ENCODE measurements at regions not wholly inside any gene's neighbourhood (a gene's known extent, or its start where the extent isn't known, plus 50 kb on each side); places are given as distances from the start of the nearest gene placed in this dataset.

GRCh38 chrX:79511799-79512198 is 144.7 kb upstream of the ITM2A start:
- H3K36me3 ChIP-seq = no peaks in the 10 kb centered on the region
- intact Hi-C loops (cut with DNase I; ENCODE audit: low total_unique reads) = no loop called here
- TF ChIP-seq POLR2AphosphoS5 (IDR thresholded peaks at IDR 0.05) = no peak
- TF ChIP-seq CTCF (IDR thresholded peaks at IDR 0.05 in 8 of 11, conservative IDR thresholded peaks at IDR 0.05 in 3 of 11) = no peak
- TF ChIP-seq POLR2A (IDR thresholded peaks at IDR 0.05) = no peak
- no peaks in the 10 kb centered on the region for H3K9me3 ChIP-seq
- no peaks in the 10 kb centered on the region for H3K27me3 ChIP-seq (replicated peaks in 1 of 7)
- H3K4me1 ChIP-seq = no peaks in the 10 kb centered on the region
- H3K4me3 ChIP-seq = no peak overlapping the region
- DNase-seq = no peak
- no peak overlapping the region for H3K27ac ChIP-seq
- 54 to 96% (median 81%) methylated on average over 1 of the region's 1 CpG for WGBS, 5 donors

- 53 to 77% (median 66%) methylated on average over 2 to 3 of the region's 3 CpGs for WGBS, 5 donors
- no peak overlapping the region for H3K27ac ChIP-seq
- no peak for DNase-seq
- no peaks in the 10 kb centered on the region for H3K27me3 ChIP-seq (replicated peaks in 1 of 7)
- no peaks in the 10 kb centered on the region for H3K4me1 ChIP-seq
- no peak for TF ChIP-seq POLR2AphosphoS5 (IDR thresholded peaks at IDR 0.05)
- no peak for TF ChIP-seq CTCF (IDR thresholded peaks at IDR 0.05 in 8 of 11, conservative IDR thresholded peaks at IDR 0.05 in 3 of 11)
- TF ChIP-seq POLR2A (IDR thresholded peaks at IDR 0.05) = no peak
- intact Hi-C loops (cut with DNase I; ENCODE audit: low total_unique reads) = no loop called here
- no peaks in the 10 kb centered on the region for H3K36me3 ChIP-seq
- peaks cover 0 to 15% (median 2%) of the 10 kb centered on the region in 8 donors for H3K9me3 ChIP-seq
- no peak overlapping the region for H3K4me3 ChIP-seq
These were observed 138.9 kb upstream of the ITM2A start for GRCh38 chrX:79506001-79506400.

GRCh38 chrX:79482686-79483085 is 115.6 kb upstream of the ITM2A start:
- 82 to 99% (median 93%) methylated on average over 7 of the region's 7 CpGs for WGBS, 5 donors
- DNase-seq = no peak

GRCh38 chrX:79477691-79478090 is 110.6 kb upstream of the ITM2A start:
- no peak for DNase-seq
- intact Hi-C loops (cut with DNase I; ENCODE audit: low total_unique reads) = no loop called here
- Histone ChIP-seq H3K27me3 (replicated peaks in 1 of 7) (peaks cover 0 to 11% (median 0%) of the 10 kb centered on the region in 7 donors), H3K4me3 (no peak overlapping the region), H3K36me3 (no peaks in the 10 kb centered on the region), H3K4me1 (no peaks in the 10 kb centered on the region), H3K27ac (no peak overlapping the region), H3K9me3 (no peaks in the 10 kb centered on the region)
- WGBS, 5 donors = 64 to 84% (median 77%) methylated on average over 3 of the region's 3 CpGs
- no peak for TF ChIP-seq POLR2AphosphoS5 (IDR thresholded peaks at IDR 0.05)
- no peak for TF ChIP-seq POLR2A (IDR thresholded peaks at IDR 0.05)
- TF ChIP-seq CTCF (IDR thresholded peaks at IDR 0.05 in 8 of 11, conservative IDR thresholded peaks at IDR 0.05 in 3 of 11) = no peak

More at GRCh38 chrX:79482686-79483085, 115.6 kb upstream of the ITM2A start:
- Histone ChIP-seq H3K4me1 (no peaks in the 10 kb centered on the region), H3K36me3 (no peaks in the 10 kb centered on the region), H3K9me3 (peaks cover 0 to 8% (median 0%) of the 10 kb centered on the region in 8 donors), H3K27ac (no peak overlapping the region), H3K4me3 (no peak overlapping the region), H3K27me3 (replicated peaks in 1 of 7) (peaks cover 0 to 17% (median 0%) of the 10 kb centered on the region in 7 donors)
- intact Hi-C loops (cut with DNase I; ENCODE audit: low total_unique reads) = no loop called here
- TF ChIP-seq POLR2A (IDR thresholded peaks at IDR 0.05) = no peak
- no peak for TF ChIP-seq POLR2AphosphoS5 (IDR thresholded peaks at IDR 0.05)
- no peak for TF ChIP-seq CTCF (IDR thresholded peaks at IDR 0.05 in 8 of 11, conservative IDR thresholded peaks at IDR 0.05 in 3 of 11)
